Loucy (cell line): ENCODE measurements at regions not wholly inside any gene's neighbourhood (a gene's known extent, or its start where the extent isn't known, plus 50 kb on each side); places are given as distances from the start of the nearest gene placed in this dataset.

Experiments used
- H2AFZ ChIP-seq: fragments of 200-600 bp; sonication (generic); 2 replicates; pipeline ENCODE4 v1.6.0; 2016; ENCODE audit warnings: antibody characterized with exemption, mild to moderate bottlenecking, low read length, moderate library complexity
- H3F3A ChIP-seq: fragments of 200-600 bp; 2 replicates; pipeline ENCODE4 v1.6.0; 2016; ENCODE audit warnings: antibody characterized with exemption, low read depth, mild to moderate bottlenecking
- H3K27me3 ChIP-seq: fragments of 200-600 bp; sonication (generic); 2 replicates; pipeline ENCODE4 v1.6.1; 2014; ENCODE audit warnings: low read length, mild to moderate bottlenecking; ENCODE audit not compliant: insufficient read depth, poor library complexity, severe bottlenecking
- H3K36me3 ChIP-seq: fragments of 200-600 bp; sonication (generic); 2 replicates; pipeline ENCODE4 v1.6.1; 2016; ENCODE audit warnings: low read length; ENCODE audit not compliant: insufficient read depth
- H3K4me1 ChIP-seq: fragments of 200-600 bp; sonication (generic); 2 replicates; pipeline ENCODE4 v1.5.1; 2014; ENCODE audit warnings: low read length, mild to moderate bottlenecking; ENCODE audit not compliant: insufficient read depth, poor library complexity, severe bottlenecking
- H3K4me2 ChIP-seq: fragments of 200-600 bp; sonication (generic); 2 replicates; pipeline ENCODE4 v1.6.0; 2014; ENCODE audit warnings: antibody characterized with exemption, low read length, low read depth, mild to moderate bottlenecking; ENCODE audit not compliant: poor library complexity, severe bottlenecking
- H3K4me3 ChIP-seq: fragments of 200-600 bp; sonication (generic); 2 replicates; pipeline ENCODE4 v1.5.1; 2014; ENCODE audit warnings: low read length, mild to moderate bottlenecking, mixed read lengths; ENCODE audit not compliant: poor library complexity, severe bottlenecking
- H3K79me2 ChIP-seq: fragments of 200-600 bp; sonication (generic); 2 replicates; pipeline ENCODE4 v1.6.1; 2014; ENCODE audit warnings: low read length; ENCODE audit not compliant: insufficient read depth
- H3K9ac ChIP-seq: fragments of 200-600 bp; sonication (generic); 2 replicates; pipeline ENCODE4 v1.6.0; 2014; ENCODE audit warnings: mild to moderate bottlenecking, low read depth, low read length, moderate library complexity; ENCODE audit not compliant: poor library complexity, severe bottlenecking
- H3K9me2 ChIP-seq: fragments of 200-600 bp; sonication (generic); replicated peaks from 2 replicates; pipeline ENCODE4 v1.6.1; 2016; ENCODE audit warnings: low read depth, low read length, mixed read lengths
- H3K9me3 ChIP-seq: fragments of 200-600 bp; sonication (generic); 2 replicates; pipeline ENCODE4 v1.6.1; 2014; ENCODE audit warnings: mild to moderate bottlenecking, antibody characterized with exemption, low read length, low read depth; ENCODE audit not compliant: insufficient read depth
- H4K20me1 ChIP-seq: fragments of 200-600 bp; sonication (generic); 2 replicates; pipeline ENCODE4 v1.6.0; 2014; ENCODE audit warnings: antibody characterized with exemption, low read length, mild to moderate bottlenecking; ENCODE audit not compliant: insufficient read depth, poor library complexity, severe bottlenecking
- EZH2phosphoT487 ChIP-seq: fragments of 200-600 bp; IDR thresholded peaks from 2 replicates; pipeline ENCODE4 v1.6.1; 2018; ENCODE audit warnings: antibody characterized with exemption, mild to moderate bottlenecking, moderate library complexity, borderline replicate concordance
- TF ChIP-seq, protein P1 (sequence below): fragments of 200-600 bp; sonication (generic); conservative IDR thresholded peaks from 2 replicates; pipeline ENCODE4 v1.5.1; 2014; ENCODE audit warnings: mild to moderate bottlenecking, antibody characterized with exemption, low read length

DNA sequence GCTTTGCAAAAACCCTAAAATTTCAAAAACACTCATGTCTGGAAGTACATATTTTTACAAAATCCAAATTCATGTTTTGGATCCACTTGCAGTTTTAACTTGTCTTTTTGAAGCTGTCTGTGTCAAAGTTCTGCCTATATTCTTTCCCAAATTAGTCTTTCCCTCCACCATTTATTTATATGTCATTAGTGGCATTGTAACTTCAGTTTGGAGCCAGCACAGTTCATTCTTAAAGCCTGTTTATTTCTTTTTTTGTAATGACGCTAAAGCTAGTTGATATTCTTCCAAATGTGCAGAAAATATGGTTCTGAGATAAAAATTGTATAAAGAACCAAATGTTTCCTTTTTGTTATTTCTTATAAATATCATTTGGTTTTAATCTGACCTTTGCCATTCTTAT, 2039.3 kb downstream of the OLFM4 start:
- no peak overlapping the region for H2AFZ ChIP-seq
- no peaks in the 10 kb centered on the region for H3K79me2 ChIP-seq
- no peak overlapping the region for H3K4me3 ChIP-seq
- no peak overlapping the region for H3K9ac ChIP-seq
- TF ChIP-seq EZH2phosphoT487 = no peak
- TF ChIP-seq, protein P1, sequence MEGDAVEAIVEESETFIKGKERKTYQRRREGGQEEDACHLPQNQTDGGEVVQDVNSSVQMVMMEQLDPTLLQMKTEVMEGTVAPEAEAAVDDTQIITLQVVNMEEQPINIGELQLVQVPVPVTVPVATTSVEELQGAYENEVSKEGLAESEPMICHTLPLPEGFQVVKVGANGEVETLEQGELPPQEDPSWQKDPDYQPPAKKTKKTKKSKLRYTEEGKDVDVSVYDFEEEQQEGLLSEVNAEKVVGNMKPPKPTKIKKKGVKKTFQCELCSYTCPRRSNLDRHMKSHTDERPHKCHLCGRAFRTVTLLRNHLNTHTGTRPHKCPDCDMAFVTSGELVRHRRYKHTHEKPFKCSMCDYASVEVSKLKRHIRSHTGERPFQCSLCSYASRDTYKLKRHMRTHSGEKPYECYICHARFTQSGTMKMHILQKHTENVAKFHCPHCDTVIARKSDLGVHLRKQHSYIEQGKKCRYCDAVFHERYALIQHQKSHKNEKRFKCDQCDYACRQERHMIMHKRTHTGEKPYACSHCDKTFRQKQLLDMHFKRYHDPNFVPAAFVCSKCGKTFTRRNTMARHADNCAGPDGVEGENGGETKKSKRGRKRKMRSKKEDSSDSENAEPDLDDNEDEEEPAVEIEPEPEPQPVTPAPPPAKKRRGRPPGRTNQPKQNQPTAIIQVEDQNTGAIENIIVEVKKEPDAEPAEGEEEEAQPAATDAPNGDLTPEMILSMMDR = no peak
- no peaks in the 10 kb centered on the region for H3K27me3 ChIP-seq
- H3K36me3 ChIP-seq = no peaks in the 10 kb centered on the region
- H3K4me1 ChIP-seq = no peaks in the 10 kb centered on the region
- no peaks in the 10 kb centered on the region for H3K9me3 ChIP-seq
- H3F3A ChIP-seq = no peaks in the 10 kb centered on the region
- H3K4me2 ChIP-seq = no peak overlapping the region
- no peaks in the 10 kb centered on the region for H4K20me1 ChIP-seq
- no peaks in the 10 kb centered on the region for H3K9me2 ChIP-seq

DNA sequence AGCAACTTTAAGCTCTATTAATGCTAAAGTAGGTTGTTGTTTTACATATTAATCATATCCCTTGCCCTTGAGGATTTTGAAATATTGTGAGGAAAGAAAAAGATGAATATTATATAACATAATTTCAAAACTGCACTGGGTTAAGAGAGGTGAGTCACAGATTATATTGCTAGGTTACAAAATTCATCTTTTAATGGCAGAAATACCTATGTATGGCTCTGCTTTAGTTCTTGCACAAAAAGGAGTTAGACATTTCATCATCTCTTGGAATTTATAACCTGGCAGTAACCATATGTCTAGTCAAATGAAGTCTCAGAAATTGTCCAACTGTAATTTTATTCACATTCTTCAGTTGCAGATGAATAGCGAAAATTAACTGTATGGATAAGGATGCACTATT, 2041.1 kb downstream of the OLFM4 start:
- Histone ChIP-seq H3K79me2 (no peaks in the 10 kb centered on the region), H3K4me1 (no peaks in the 10 kb centered on the region), H3K4me2 (no peak overlapping the region), H3K27me3 (no peaks in the 10 kb centered on the region), H3F3A (no peaks in the 10 kb centered on the region), H3K9ac (no peak overlapping the region), H3K36me3 (no peaks in the 10 kb centered on the region), H4K20me1 (no peaks in the 10 kb centered on the region), H3K9me2 (no peaks in the 10 kb centered on the region), H3K9me3 (no peaks in the 10 kb centered on the region), H2AFZ (no peak overlapping the region), H3K4me3 (no peak overlapping the region)
- TF ChIP-seq, protein P1 = no peak
- TF ChIP-seq EZH2phosphoT487 = no peak

DNA sequence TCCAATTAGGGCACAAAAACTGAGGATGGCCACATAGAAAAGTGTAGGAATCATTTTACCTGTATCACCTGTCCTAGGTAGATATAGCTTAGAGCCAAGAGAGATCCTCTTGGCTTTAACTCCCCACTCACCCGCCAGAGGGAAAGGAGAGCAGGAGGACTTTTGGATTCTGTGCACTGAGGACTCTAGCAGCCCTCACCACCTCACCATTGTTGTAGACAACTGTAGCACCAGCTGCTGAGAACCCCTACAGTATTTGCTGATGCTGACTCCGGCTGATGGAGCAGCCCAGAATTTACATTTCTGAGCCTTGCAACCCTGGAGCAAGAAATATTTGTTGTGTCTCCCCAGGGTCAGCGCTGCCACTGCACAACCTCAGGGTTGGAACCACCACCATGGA, 2044.4 kb downstream of the OLFM4 start:
- Histone ChIP-seq H3K9me2 (no peaks in the 10 kb centered on the region), H3K27me3 (no peaks in the 10 kb centered on the region), H3K9ac (no peak overlapping the region), H2AFZ (no peak overlapping the region), H3K36me3 (no peaks in the 10 kb centered on the region), H3K9me3 (no peaks in the 10 kb centered on the region), H3K4me3 (no peak overlapping the region), H3K4me1 (no peaks in the 10 kb centered on the region), H3K4me2 (no peak overlapping the region), H4K20me1 (no peaks in the 10 kb centered on the region), H3K79me2 (no peaks in the 10 kb centered on the region), H3F3A (no peaks in the 10 kb centered on the region)
- TF ChIP-seq EZH2phosphoT487 = no peak
- TF ChIP-seq, protein P1 = no peak
